HepG2 (cell line): ENCODE measurements at regions not wholly inside any gene's neighbourhood (a gene's known extent, or its start where the extent isn't known, plus 50 kb on each side); places are given as distances from the start of the nearest gene placed in this dataset.

ENCODE experiments used
- ATAC-seq: fragments of 200-7000 bp; cut with Tn5 transposase; 3 replicates; pipeline ENCODE4 v1.9.1; 2020; ENCODE audit warnings: mild to moderate bottlenecking, moderate library complexity
- BruUV-seq: library from RNA; stranded (reverse); fragments of 400-500 nt; replicated peaks from 2 replicates; lab custom pipeline; 2021; lab: Mats Ljungman, UMichigan
- CTCF ChIA-PET: fragments of 300-600 bp; formaldehyde crosslinking; extraction: SDS; loops from one replicate; lab custom pipeline; 2021; ENCODE audit warnings: low total read pairs, inconsistent platforms, low intra/inter-chr PET ratio; lab: Yijun Ruan, JAX
- POLR2A ChIA-PET: fragments of 350-600 bp; sonication (Branson Sonifier 250); formaldehyde crosslinking; loops from one replicate; lab custom pipeline; 2020; ENCODE audit warnings: antibody characterized with exemption, inconsistent platforms; lab: Yijun Ruan, JAX
- DNase-seq: peaks from one replicate; pipeline ENCODE4 v3.0.0-alpha.2; 2015; ENCODE audit warnings: low spot score
- FAIRE-seq: peaks from 3 replicates; lab custom pipeline; 2011; peaks lifted over from hg19 to GRCh38; lab: Jason Lieb, UNC
- H2AFZ ChIP-seq: one replicate; pipeline ENCODE4 v1.6.1; 2011; ENCODE audit warnings: low read length, inconsistent platforms
- H3K27ac ChIP-seq: fragments of 300-600 bp; 3 replicates; pipeline ENCODE4 v1.8.0; 2011; ENCODE audit warnings: mixed run types, mild to moderate bottlenecking, mixed read lengths, low read length, inconsistent platforms; ENCODE audit not compliant: insufficient read depth; ENCODE audit errors: extremely low read length
- H3K27me3 ChIP-seq, 2 experiments: fragments of 200-600 bp in 1 of 2; 2 replicates in 1 of 2; 3 replicates in 1 of 2; pipeline versions ENCODE4 v1.6.0 to v1.8.0; 2011; ENCODE audit warnings: low read length in 2 of 2, mild to moderate bottlenecking in 2 of 2, moderate library complexity in 2 of 2, inconsistent platforms in 1 of 2; ENCODE audit not compliant: insufficient read depth in 2 of 2, control insufficient read depth in 1 of 2
- H3K36me3 ChIP-seq, 2 experiments: fragments of 200-600 bp in 1 of 2; replicated peaks in 1 of 2; 2 replicates in 1 of 2; 3 replicates in 1 of 2; pipeline versions ENCODE4 v1.5.1 to v1.8.0; 2011; ENCODE audit warnings: low read length in 2 of 2, inconsistent platforms in 1 of 2; ENCODE audit not compliant: insufficient read depth in 2 of 2, control insufficient read depth in 1 of 2
- H3K4me1 ChIP-seq: 2 replicates; pipeline ENCODE4 v1.5.1; 2012; ENCODE audit warnings: low read length, inconsistent platforms; ENCODE audit not compliant: insufficient read depth
- H3K4me2 ChIP-seq: 2 replicates; pipeline ENCODE4 v1.6.0; 2011; ENCODE audit warnings: low read depth, low read length, inconsistent platforms
- H3K4me3 ChIP-seq, 3 experiments: fragments of 200-600 bp in 1 of 3; sonication (generic), shearing (Covaris generic) in 1 of 3; replicated peaks in 1 of 3; 2 replicates each; pipeline ENCODE4 v1.5.1; 2011 to 2016; ENCODE audit warnings: low read length in 3 of 3, inconsistent platforms in 2 of 3, low read depth in 2 of 3, mild to moderate bottlenecking in 2 of 3, control low read depth in 1 of 3, mixed read lengths in 1 of 3; ENCODE audit not compliant: insufficient read depth in 1 of 3
- H3K79me2 ChIP-seq: one replicate; pipeline ENCODE4 v1.6.1; 2011; ENCODE audit warnings: low read length, inconsistent platforms; ENCODE audit not compliant: insufficient read depth
- H3K9ac ChIP-seq: 2 replicates; pipeline ENCODE4 v1.6.0; 2011; ENCODE audit warnings: mild to moderate bottlenecking, low read depth, low read length, inconsistent platforms; ENCODE audit not compliant: insufficient read depth
- H3K9me3 ChIP-seq: 2 replicates; pipeline ENCODE4 v1.5.1; 2012; ENCODE audit warnings: mild to moderate bottlenecking, low read length
- H4K20me1 ChIP-seq: 2 replicates; pipeline ENCODE4 v1.6.0; 2011; ENCODE audit warnings: inconsistent platforms, mild to moderate bottlenecking, low read length, moderate library complexity; ENCODE audit not compliant: insufficient read depth
- E2F5 ChIP-seq: sonication (generic); formaldehyde crosslinking; conservative IDR thresholded peaks from 2 replicates; pipeline ENCODE4 v1.4.0; 2020; ENCODE audit warnings: missing genetic modification reagents
- MAZ ChIP-seq, 2 experiments: sonication (generic) in 1 of 2; formaldehyde crosslinking in 1 of 2; IDR thresholded peaks; 2 replicates each; pipeline versions ENCODE4 v1.5.0 to v1.6.1; 2012 to 2020; ENCODE audit warnings: low read depth in 2 of 2, mild to moderate bottlenecking in 2 of 2, borderline replicate concordance in 1 of 2, improper control_type of control experiment in 1 of 2, low read length in 1 of 2, missing genetic modification reagents in 1 of 2, moderate library complexity in 1 of 2
- MED13 ChIP-seq: sonication (generic); formaldehyde crosslinking; IDR thresholded peaks from 2 replicates; pipeline ENCODE4 v1.5.0; 2020; ENCODE audit warnings: missing genetic modification reagents
- MXD4 ChIP-seq: IDR thresholded peaks from 2 replicates; pipeline ENCODE4 v1.6.1; 2016; ENCODE audit warnings: mild to moderate bottlenecking, missing biosample characterization, missing genetic modification reagents
- PCBP2 ChIP-seq: fragments of 200-400 bp; formaldehyde crosslinking; optimal IDR thresholded peaks from 2 replicates; pipeline ENCODE3; 2018; ENCODE audit warnings: low read length, low read depth; ENCODE audit not compliant: poor library complexity, severe bottlenecking
- PITX1 ChIP-seq: sonication (generic); formaldehyde crosslinking; IDR thresholded peaks from 2 replicates; pipeline ENCODE4 v1.5.1; 2020; ENCODE audit warnings: mild to moderate bottlenecking, missing genetic modification reagents
- THAP11 ChIP-seq: IDR thresholded peaks from 2 replicates; pipeline ENCODE4 v1.6.1; 2016; ENCODE audit warnings: missing biosample characterization, missing genetic modification reagents
- ZHX2 ChIP-seq, 2 experiments: sonication (generic) in 1 of 2; formaldehyde crosslinking in 1 of 2; IDR thresholded peaks; 2 replicates each; pipeline versions ENCODE4 v1.6.1 to v1.9.0; 2014 to 2022; ENCODE audit warnings: antibody characterized with exemption in 1 of 2, borderline replicate concordance in 1 of 2, inconsistent platforms in 1 of 2, low read depth in 1 of 2, missing genetic modification reagents in 1 of 2
- ZNF143 ChIP-seq: sonication (generic); formaldehyde crosslinking; IDR thresholded peaks from 2 replicates; pipeline ENCODE4 v1.4.0; 2020; ENCODE audit warnings: missing genetic modification reagents
- ZNF282 ChIP-seq: fragments of 450-650 bp; IDR thresholded peaks from 2 replicates; pipeline ENCODE4 v1.6.1; 2018; ENCODE audit not compliant: partially characterized antibody
- WGBS: methylation state at CpG from one replicate; pipeline ENCODE4 v1.1.6; 2017; ENCODE audit warnings: low lambda C conversion rate; 5-methylcytosine and 5-hydroxymethylcytosine counted together
- in situ Hi-C: cut with HindIII; loops from 2 replicates; pipeline ENCODE4 v1.10.0; 2017; ENCODE audit warnings: low pct_unique_long_range_greater_than_20kb; ENCODE audit not compliant: extremely low pct_ligation_motif_present
- intact Hi-C: fragments of 100-400 bp; cut with micrococcal nuclease; formaldehyde crosslinking; loops from one replicate; pipeline ENCODE4 v1.10.0; 2022; ENCODE audit not compliant: unreplicated experiment

GRCh38 chr5:93305984-93306383, 275.0 kb downstream of the NR2F1-AS1 start:
- no peaks in the 10 kb centered on the region for H3K9me3 ChIP-seq
- H3K4me3 ChIP-seq: no peak overlapping the region
- BruUV-seq: no TSS peak
- ChIA-PET POLR2A (no interaction called here), CTCF (no interaction called here)
- H3K36me3 ChIP-seq: no peaks in the 10 kb centered on the region
- H3K9ac ChIP-seq: no peak overlapping the region
- H3K79me2 ChIP-seq: no peaks in the 10 kb centered on the region
- 20% methylated on average over 4 of the region's 4 CpGs for WGBS
- no peak for DNase-seq
- no peak for ATAC-seq
- FAIRE-seq: no peak
- no peak for TF ChIP-seq E2F5 (CRISPR knock-in tag)
- TF ChIP-seq THAP11 (CRISPR knock-in tag): peak; percentile 90
- peak; percentile 75 for TF ChIP-seq ZNF143 (CRISPR knock-in tag)
- no peak overlapping the region for H3K4me2 ChIP-seq
- intact Hi-C loops (no loop called here), in situ Hi-C loops (no loop called here)
- H3K4me1 ChIP-seq: no peaks in the 10 kb centered on the region
- H3K27me3 ChIP-seq: no peaks in the 10 kb centered on the region; a peak in 2 of 5 replicates
- no peaks in the 10 kb centered on the region for H4K20me1 ChIP-seq
- no peak overlapping the region for H3K27ac ChIP-seq
- no peak overlapping the region for H2AFZ ChIP-seq

GRCh38 chr5:93304456-93305250, 276.4 kb downstream of the NR2F1-AS1 start:
- WGBS: 34% methylated on average over 3 of the region's 3 CpGs
- H3K27me3 ChIP-seq: peaks cover 0 to 5% of the 10 kb centered on the region in 2 experiments; a peak in 4 of 5 replicates
- H3K79me2 ChIP-seq: no peaks in the 10 kb centered on the region
- BruUV-seq: no TSS peak
- in situ Hi-C loops (no loop called here), intact Hi-C loops (no loop called here)
- no peaks in the 10 kb centered on the region for H3K36me3 ChIP-seq
- no peak overlapping the region for H3K4me2 ChIP-seq
- no peak overlapping the region for H3K9ac ChIP-seq
- H2AFZ ChIP-seq: no peak overlapping the region
- H3K9me3 ChIP-seq: no peaks in the 10 kb centered on the region
- no peak for FAIRE-seq
- no peaks in the 10 kb centered on the region for H3K4me1 ChIP-seq
- no peak for DNase-seq
- no peak overlapping the region for H3K4me3 ChIP-seq
- ChIA-PET CTCF (no interaction called here), POLR2A (no interaction called here)
- H4K20me1 ChIP-seq: no peaks in the 10 kb centered on the region
- H3K27ac ChIP-seq: no peak overlapping the region
- no peak for ATAC-seq
- no peak for TF ChIP-seq PCBP2
- TF ChIP-seq PITX1 (CRISPR knock-in tag): no peak
- no peak for TF ChIP-seq ZNF282
- TF ChIP-seq MED13 (CRISPR knock-in tag): no peak
- TF ChIP-seq MAZ (IDR thresholded peaks at IDR 0.05; ENCODE audit: borderline replicate concordance, low read depth, low read length): no peak
- TF ChIP-seq MAZ (CRISPR knock-in tag; IDR thresholded peaks at IDR 0.05; ENCODE audit: low read depth): no peak
- TF ChIP-seq ZHX2 (IDR thresholded peaks at IDR 0.05; ENCODE audit: low read depth): no peak
- no peak for TF ChIP-seq ZHX2 (CRISPR knock-in tag; IDR thresholded peaks at IDR 0.05; ENCODE audit: borderline replicate concordance)
- TF ChIP-seq MXD4 (CRISPR knock-in tag): no peak
